ENCODE measurements at regions not wholly inside any gene's neighbourhood (a gene's known extent, or its start where the extent isn't known, plus 50 kb on each side); places are given as distances from the start of the nearest gene placed in this dataset.

GRCh38 chr16:87132361-87133014, 184.7 kb downstream of the C16orf95 start:
- 90% methylated on average over 18 of the region's 20 CpGs for WGBS (ENCODE audit: insufficient coverage)
- POLR2A ChIA-PET, result no interaction called here
- Mint-ChIP-seq H3K4me3 (no peak overlapping the region), H3K36me3 (no peaks in the 10 kb centered on the region), H3K27me3 (no peaks in the 10 kb centered on the region), H3K9me3 (peaks cover 3 to 10% (median 5%) of the 10 kb centered on the region in 3 donors), H3K27ac (no peak overlapping the region), H3K4me1 (no peaks in the 10 kb centered on the region)
- Histone ChIP-seq H3K4me3 (ENCODE audit: control insufficient read depth in 1 of 2, extremely low read depth in 1 of 2, low read length in 1 of 2) (no peak overlapping the region), H3K27me3 (replicated peaks in 1 of 2; ENCODE audit: control insufficient read depth in 2 of 2, extremely low read depth in 1 of 2, insufficient read depth in 2 of 2, low read length in 1 of 2) (peaks cover 0 to 5% of the 10 kb centered on the region in 2 experiments), H3K9me3 (no peaks in the 10 kb centered on the region), H3K36me3 (ENCODE audit: control insufficient read depth in 2 of 2, extremely low read depth in 1 of 2, insufficient read depth in 1 of 2, low read length in 1 of 2) (no peaks in the 10 kb centered on the region), H3K27ac (ENCODE audit: low read length) (no peak overlapping the region), H3K4me1 (ENCODE audit: control insufficient read depth in 1 of 2, extremely low read depth in 1 of 2, insufficient read depth in 2 of 2, low read length in 2 of 2) (no peaks in the 10 kb centered on the region)
- ATAC-seq (replicated peaks in 1 of 4) (no peak), DNase-seq (no peak)
- CTCF ChIA-PET, result no interaction called here

GRCh38 chr16:87133112-87133850, 183.9 kb downstream of the C16orf95 start:
- Mint-ChIP-seq H3K27me3 (no peaks in the 10 kb centered on the region), H3K4me3 (no peak overlapping the region), H3K36me3 (no peaks in the 10 kb centered on the region), H3K4me1 (no peaks in the 10 kb centered on the region), H3K9me3 (peaks cover 3 to 10% (median 5%) of the 10 kb centered on the region in 3 donors), H3K27ac (no peak overlapping the region)
- no peaks in the 10 kb centered on the region for H3K9me3 ChIP-seq
- H3K4me1 ChIP-seq (ENCODE audit: control insufficient read depth in 1 of 2, extremely low read depth in 1 of 2, insufficient read depth in 2 of 2, low read length in 2 of 2), result no peaks in the 10 kb centered on the region
- peaks cover 0 to 5% of the 10 kb centered on the region in 2 experiments for H3K27me3 ChIP-seq (replicated peaks in 1 of 2; ENCODE audit: control insufficient read depth in 2 of 2, extremely low read depth in 1 of 2, insufficient read depth in 2 of 2, low read length in 1 of 2)
- H3K36me3 ChIP-seq (ENCODE audit: control insufficient read depth in 2 of 2, extremely low read depth in 1 of 2, insufficient read depth in 1 of 2, low read length in 1 of 2), result no peaks in the 10 kb centered on the region
- H3K4me3 ChIP-seq (ENCODE audit: control insufficient read depth in 1 of 2, extremely low read depth in 1 of 2, low read length in 1 of 2), result no peak overlapping the region
- POLR2A ChIA-PET, result no interaction called here
- 88% methylated on average over 12 of the region's 21 CpGs for WGBS (ENCODE audit: insufficient coverage)
- CTCF ChIA-PET, result no interaction called here
- DNase-seq (no peak), ATAC-seq (replicated peaks in 1 of 4) (no peak)
- no peak overlapping the region for H3K27ac ChIP-seq (ENCODE audit: low read length)

GRCh38 chr16:87133966-87134627, 183.1 kb downstream of the C16orf95 start:
- Histone ChIP-seq H3K9me3 (no peaks in the 10 kb centered on the region), H3K4me3 (ENCODE audit: control insufficient read depth in 1 of 2, extremely low read depth in 1 of 2, low read length in 1 of 2) (no peak overlapping the region), H3K4me1 (ENCODE audit: control insufficient read depth in 1 of 2, extremely low read depth in 1 of 2, insufficient read depth in 2 of 2, low read length in 2 of 2) (no peaks in the 10 kb centered on the region), H3K27ac (ENCODE audit: low read length) (no peak overlapping the region), H3K36me3 (ENCODE audit: control insufficient read depth in 2 of 2, extremely low read depth in 1 of 2, insufficient read depth in 1 of 2, low read length in 1 of 2) (no peaks in the 10 kb centered on the region), H3K27me3 (replicated peaks in 1 of 2; ENCODE audit: control insufficient read depth in 2 of 2, extremely low read depth in 1 of 2, insufficient read depth in 2 of 2, low read length in 1 of 2) (peaks cover 0 to 7% of the 10 kb centered on the region in 2 experiments)
- Mint-ChIP-seq H3K27ac (no peak overlapping the region), H3K4me1 (no peaks in the 10 kb centered on the region), H3K9me3 (peaks cover 3 to 8% (median 3%) of the 10 kb centered on the region in 3 donors), H3K4me3 (no peak overlapping the region), H3K36me3 (no peaks in the 10 kb centered on the region), H3K27me3 (no peaks in the 10 kb centered on the region)
- POLR2A ChIA-PET, result no interaction called here
- no peak for DNase-seq
- no peak for ATAC-seq (replicated peaks in 1 of 4)
- CTCF ChIA-PET, result no interaction called here
- 89% methylated on average over 7 of the region's 17 CpGs for WGBS (ENCODE audit: insufficient coverage)

GRCh38 chr16:87134628-87134995, 182.6 kb downstream of the C16orf95 start:
- H3K27me3 ChIP-seq (replicated peaks in 1 of 2; ENCODE audit: control insufficient read depth in 2 of 2, extremely low read depth in 1 of 2, insufficient read depth in 2 of 2, low read length in 1 of 2), result peaks cover 0 to 8% of the 10 kb centered on the region in 2 experiments
- H3K4me3 ChIP-seq (ENCODE audit: control insufficient read depth in 1 of 2, extremely low read depth in 1 of 2, low read length in 1 of 2), result no peak overlapping the region
- H3K27me3 Mint-ChIP-seq, result no peaks in the 10 kb centered on the region
- H3K4me1 ChIP-seq (ENCODE audit: control insufficient read depth in 1 of 2, extremely low read depth in 1 of 2, insufficient read depth in 2 of 2, low read length in 2 of 2), result no peaks in the 10 kb centered on the region
- no peaks in the 10 kb centered on the region for H3K36me3 Mint-ChIP-seq
- CTCF ChIA-PET, result no interaction called here
- no peak overlapping the region for H3K4me3 Mint-ChIP-seq
- peaks cover 0 to 3% (median 3%) of the 10 kb centered on the region in 3 donors for H3K9me3 Mint-ChIP-seq
- no peaks in the 10 kb centered on the region for H3K9me3 ChIP-seq
- no peaks in the 10 kb centered on the region for H3K4me1 Mint-ChIP-seq
- no peak for DNase-seq
- no peak for ATAC-seq (replicated peaks in 1 of 4)
- POLR2A ChIA-PET, result no interaction called here
- no peak overlapping the region for H3K27ac ChIP-seq (ENCODE audit: low read length)
- H3K36me3 ChIP-seq (ENCODE audit: control insufficient read depth in 2 of 2, extremely low read depth in 1 of 2, insufficient read depth in 1 of 2, low read length in 1 of 2), result no peaks in the 10 kb centered on the region
- 94% methylated on average over 5 of the region's 7 CpGs for whole genome bisulfite sequencing (ENCODE audit: insufficient coverage)
- H3K27ac Mint-ChIP-seq, result no peak overlapping the region

- CTCF ChIA-PET, result no interaction called here
- no peak for ATAC-seq (replicated peaks in 1 of 4)
- peaks cover 0 to 3% (median 3%) of the 10 kb centered on the region in 3 donors for H3K9me3 Mint-ChIP-seq
- H3K36me3 Mint-ChIP-seq, result no peaks in the 10 kb centered on the region
- Histone ChIP-seq H3K4me3 (ENCODE audit: control insufficient read depth in 1 of 2, extremely low read depth in 1 of 2, low read length in 1 of 2) (no peak overlapping the region), H3K9me3 (no peaks in the 10 kb centered on the region), H3K36me3 (ENCODE audit: control insufficient read depth in 2 of 2, extremely low read depth in 1 of 2, insufficient read depth in 1 of 2, low read length in 1 of 2) (no peaks in the 10 kb centered on the region), H3K27ac (ENCODE audit: low read length) (no peak overlapping the region), H3K4me1 (ENCODE audit: control insufficient read depth in 1 of 2, extremely low read depth in 1 of 2, insufficient read depth in 2 of 2, low read length in 2 of 2) (no peaks in the 10 kb centered on the region), H3K27me3 (replicated peaks in 1 of 2; ENCODE audit: control insufficient read depth in 2 of 2, extremely low read depth in 1 of 2, insufficient read depth in 2 of 2, low read length in 1 of 2) (peaks cover 0 to 8% of the 10 kb centered on the region in 2 experiments)
- no peaks in the 10 kb centered on the region for H3K4me1 Mint-ChIP-seq
- no peak for DNase-seq
- H3K27ac Mint-ChIP-seq, result no peak overlapping the region
- no peak overlapping the region for H3K4me3 Mint-ChIP-seq
- WGBS (ENCODE audit: insufficient coverage), result 62% methylated on average over 3 of the region's 9 CpGs
- POLR2A ChIA-PET, result no interaction called here
- H3K27me3 Mint-ChIP-seq, result no peaks in the 10 kb centered on the region
Observed at GRCh38 chr16:87135246-87136030, 181.8 kb downstream of the C16orf95 start.

GRCh38 chr16:87138316-87138715, 178.9 kb downstream of the C16orf95 start:
- Mint-ChIP-seq H3K4me1 (no peaks in the 10 kb centered on the region), H3K36me3 (no peaks in the 10 kb centered on the region), H3K27ac (no peak overlapping the region), H3K27me3 (peaks cover 0 to 3% of the 10 kb centered on the region in 2 donors), H3K9me3 (peaks cover 0 to 3% (median 3%) of the 10 kb centered on the region in 3 donors), H3K4me3 (no peak overlapping the region)
- Histone ChIP-seq H3K4me1 (ENCODE audit: control insufficient read depth in 1 of 2, extremely low read depth in 1 of 2, insufficient read depth in 2 of 2, low read length in 2 of 2) (no peaks in the 10 kb centered on the region), H3K27ac (ENCODE audit: low read length) (no peak overlapping the region), H3K27me3 (replicated peaks in 1 of 2; ENCODE audit: control insufficient read depth in 2 of 2, extremely low read depth in 1 of 2, insufficient read depth in 2 of 2, low read length in 1 of 2) (peaks cover 0 to 7% of the 10 kb centered on the region in 2 experiments), H3K9me3 (no peaks in the 10 kb centered on the region), H3K36me3 (ENCODE audit: control insufficient read depth in 2 of 2, extremely low read depth in 1 of 2, insufficient read depth in 1 of 2, low read length in 1 of 2) (no peaks in the 10 kb centered on the region), H3K4me3 (ENCODE audit: control insufficient read depth in 1 of 2, extremely low read depth in 1 of 2, low read length in 1 of 2) (no peak overlapping the region)
- ATAC-seq (replicated peaks in 1 of 4) (no peak), DNase-seq (no peak)
- 87% methylated on average over 3 of the region's 4 CpGs for WGBS (ENCODE audit: insufficient coverage)
- CTCF ChIA-PET, result no interaction called here
- POLR2A ChIA-PET, result no interaction called here

Measured in T-cell (primary cell).